Upper lobe of right lung (tissue), 1 donor: ENCODE measurements at regions not wholly inside any gene's neighbourhood (a gene's known extent, or its start where the extent isn't known, plus 50 kb on each side); places are given as distances from the start of the nearest gene placed in this dataset.
"Not testable (repeated sequence)": the region's sequence is repeated elsewhere in the genome, so short reads cannot be mapped to it uniquely, and the experiment has no call there.

Experiments used
- ATAC-seq: fragments of 200-7000 bp; cut with Tn5 transposase; one replicate; pipeline ENCODE4 v1.9.1; 2020; ENCODE audit warnings: mild to moderate bottlenecking, moderate library complexity
- DNase-seq: peaks from one replicate; pipeline ENCODE4 v3.0.0-alpha.2; 2020
- H3K27ac ChIP-seq: fragments of 200-600 bp; one replicate; pipeline ENCODE4 v1.8.0; 2022
- H3K27me3 ChIP-seq: fragments of 200-600 bp; one replicate; pipeline ENCODE4 v1.8.0; 2022; ENCODE audit warnings: mild to moderate bottlenecking
- H3K36me3 ChIP-seq: fragments of 200-600 bp; one replicate; pipeline ENCODE4 v1.8.0; 2022
- H3K4me1 ChIP-seq: fragments of 200-600 bp; one replicate; pipeline ENCODE4 v1.8.0; 2022
- H3K4me3 ChIP-seq: fragments of 200-600 bp; one replicate; pipeline ENCODE4 v1.8.0; 2022; ENCODE audit warnings: mild to moderate bottlenecking
- H3K9me3 ChIP-seq: fragments of 200-600 bp; one replicate; pipeline ENCODE4 v1.8.0; 2022
- intact Hi-C: fragments of 100-400 bp; cut with DNase I; formaldehyde crosslinking; loops from one replicate; pipeline ENCODE4 v1.11.0; 2022
- TF ChIP-seq, protein P1 (sequence below): fragments of 200-600 bp; IDR thresholded peaks from one replicate; pipeline ENCODE4 v1.8.0; 2022; ENCODE audit warnings: antibody characterized with exemption
- donor health status: DM: no; HTN: yes; CAD: no; lungs with severe emphysema.

DNA sequence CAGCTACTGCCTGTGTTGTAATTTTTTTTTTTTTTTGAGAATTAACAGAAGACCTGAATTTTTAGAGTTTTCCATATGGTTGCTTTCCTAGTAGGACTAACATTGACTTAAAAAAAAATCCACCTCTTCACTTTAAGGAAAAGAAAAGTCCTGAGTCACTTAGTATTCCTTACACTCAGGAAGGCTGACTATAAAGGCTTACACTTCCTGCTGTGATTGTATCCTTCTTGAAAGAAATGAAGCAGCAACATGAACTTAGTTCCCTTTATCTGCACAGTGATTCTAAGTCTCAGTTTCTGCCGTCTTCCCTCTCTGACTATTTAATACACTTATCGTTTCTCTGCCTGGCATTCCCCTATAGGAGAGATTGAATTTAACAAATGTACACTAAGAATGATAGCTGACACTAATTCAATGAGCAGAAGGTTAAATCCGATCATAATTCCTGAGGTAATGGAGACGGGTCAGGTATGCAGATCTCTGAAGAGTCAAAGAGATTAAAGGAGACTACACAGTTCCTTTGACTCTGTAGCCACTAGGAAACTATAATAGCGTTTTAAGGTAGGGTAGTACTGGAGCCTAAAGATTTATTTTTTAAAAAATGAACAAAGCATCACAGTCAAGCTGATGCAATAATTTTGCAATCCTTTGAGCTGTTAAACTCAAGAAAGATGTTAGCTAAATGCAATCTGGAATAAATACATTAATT, 185.1 kb upstream of the ELAVL2 start:
- H3K4me1 ChIP-seq: no peaks in the 10 kb centered on the region
- TF ChIP-seq, protein P1, sequence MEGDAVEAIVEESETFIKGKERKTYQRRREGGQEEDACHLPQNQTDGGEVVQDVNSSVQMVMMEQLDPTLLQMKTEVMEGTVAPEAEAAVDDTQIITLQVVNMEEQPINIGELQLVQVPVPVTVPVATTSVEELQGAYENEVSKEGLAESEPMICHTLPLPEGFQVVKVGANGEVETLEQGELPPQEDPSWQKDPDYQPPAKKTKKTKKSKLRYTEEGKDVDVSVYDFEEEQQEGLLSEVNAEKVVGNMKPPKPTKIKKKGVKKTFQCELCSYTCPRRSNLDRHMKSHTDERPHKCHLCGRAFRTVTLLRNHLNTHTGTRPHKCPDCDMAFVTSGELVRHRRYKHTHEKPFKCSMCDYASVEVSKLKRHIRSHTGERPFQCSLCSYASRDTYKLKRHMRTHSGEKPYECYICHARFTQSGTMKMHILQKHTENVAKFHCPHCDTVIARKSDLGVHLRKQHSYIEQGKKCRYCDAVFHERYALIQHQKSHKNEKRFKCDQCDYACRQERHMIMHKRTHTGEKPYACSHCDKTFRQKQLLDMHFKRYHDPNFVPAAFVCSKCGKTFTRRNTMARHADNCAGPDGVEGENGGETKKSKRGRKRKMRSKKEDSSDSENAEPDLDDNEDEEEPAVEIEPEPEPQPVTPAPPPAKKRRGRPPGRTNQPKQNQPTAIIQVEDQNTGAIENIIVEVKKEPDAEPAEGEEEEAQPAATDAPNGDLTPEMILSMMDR: no peak
- DNase-seq (no peak), ATAC-seq (no peak)
- no peaks in the 10 kb centered on the region for H3K36me3 ChIP-seq
- H3K27ac ChIP-seq: no peak overlapping the region
- H3K27me3 ChIP-seq: no peaks in the 10 kb centered on the region
- intact Hi-C loops: no loop called here
- no peaks in the 10 kb centered on the region for H3K9me3 ChIP-seq
- H3K4me3 ChIP-seq: no peak overlapping the region

DNA sequence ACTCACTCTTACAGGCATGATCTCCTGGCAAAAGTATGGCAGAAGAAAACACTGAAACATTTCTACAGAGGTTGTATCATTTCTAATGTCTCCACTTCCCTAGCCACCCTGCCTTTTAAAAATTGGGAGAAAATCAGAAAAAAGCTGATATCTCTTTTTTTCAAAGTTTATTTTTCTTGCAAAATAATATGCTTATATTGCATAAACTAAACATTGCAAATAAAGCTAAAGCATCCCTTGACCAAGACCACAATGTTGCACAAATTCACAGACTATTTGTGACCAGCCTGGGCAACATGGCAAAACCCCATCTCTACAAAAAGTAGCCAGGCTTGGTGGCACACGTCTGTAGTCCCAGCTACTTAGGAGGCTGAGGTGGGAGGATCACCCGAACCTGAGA, 183.3 kb upstream of the ELAVL2 start:
- H3K9me3 ChIP-seq: no peaks in the 10 kb centered on the region
- no peaks in the 10 kb centered on the region for H3K36me3 ChIP-seq
- no peak overlapping the region for H3K4me3 ChIP-seq
- TF ChIP-seq, protein P1: no peak
- intact Hi-C loops: no loop called here
- no peak for DNase-seq
- no peak overlapping the region for H3K27ac ChIP-seq
- no peaks in the 10 kb centered on the region for H3K27me3 ChIP-seq
- no peak for ATAC-seq
- H3K4me1 ChIP-seq: no peaks in the 10 kb centered on the region

DNA sequence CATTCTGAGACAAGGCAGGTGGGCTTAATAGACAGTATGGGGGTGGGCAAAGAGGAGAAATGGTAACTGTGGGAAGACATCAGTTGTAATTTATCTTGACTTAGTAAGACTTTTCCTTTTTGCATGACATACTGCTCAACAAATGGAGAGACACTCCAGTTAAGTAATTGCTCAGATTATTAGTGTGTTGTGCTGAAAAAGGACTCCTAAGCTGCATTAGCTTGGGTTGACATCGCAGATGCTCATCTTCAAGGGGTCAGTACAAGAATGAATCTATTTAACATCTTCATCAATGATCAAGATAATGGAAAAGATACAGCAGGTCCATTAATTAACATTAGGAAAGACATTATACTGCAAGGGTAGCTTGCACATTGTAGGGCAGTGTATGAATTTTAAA, 181.1 kb upstream of the ELAVL2 start:
- H3K9me3 ChIP-seq: no peaks in the 10 kb centered on the region
- H3K27ac ChIP-seq: no peak overlapping the region
- H3K27me3 ChIP-seq: no peaks in the 10 kb centered on the region
- H3K4me1 ChIP-seq: no peaks in the 10 kb centered on the region
- no peak overlapping the region for H3K4me3 ChIP-seq
- ATAC-seq (no peak), DNase-seq (no peak)
- H3K36me3 ChIP-seq: no peaks in the 10 kb centered on the region
- intact Hi-C loops: no loop called here
- TF ChIP-seq, protein P1: no peak

DNA sequence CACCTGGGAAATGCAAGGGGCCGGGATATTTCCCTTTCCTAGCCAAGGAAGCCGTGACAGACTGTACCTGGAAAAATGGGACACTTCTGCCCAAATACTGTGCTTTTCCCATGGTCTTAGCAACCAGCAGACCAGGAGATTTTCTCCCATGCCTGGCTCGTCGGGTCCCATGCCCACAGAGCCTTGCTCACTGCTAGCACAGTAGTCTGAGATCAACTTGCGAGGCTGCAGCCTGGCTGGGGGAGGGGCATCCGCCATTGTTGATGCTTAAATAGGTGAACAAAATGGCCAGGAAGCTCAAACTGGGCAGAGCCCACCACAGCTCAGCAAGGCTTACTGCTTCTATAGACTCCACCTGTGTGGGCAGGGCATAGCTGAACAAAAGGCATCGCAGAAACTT, 165.8 kb upstream of the ELAVL2 start:
- H3K36me3 ChIP-seq, H3K4me3 ChIP-seq, H3K27me3 ChIP-seq, H3K9me3 ChIP-seq, intact Hi-C loops, ATAC-seq, DNase-seq, H3K4me1 ChIP-seq, H3K27ac ChIP-seq: not testable (repeated sequence)

DNA sequence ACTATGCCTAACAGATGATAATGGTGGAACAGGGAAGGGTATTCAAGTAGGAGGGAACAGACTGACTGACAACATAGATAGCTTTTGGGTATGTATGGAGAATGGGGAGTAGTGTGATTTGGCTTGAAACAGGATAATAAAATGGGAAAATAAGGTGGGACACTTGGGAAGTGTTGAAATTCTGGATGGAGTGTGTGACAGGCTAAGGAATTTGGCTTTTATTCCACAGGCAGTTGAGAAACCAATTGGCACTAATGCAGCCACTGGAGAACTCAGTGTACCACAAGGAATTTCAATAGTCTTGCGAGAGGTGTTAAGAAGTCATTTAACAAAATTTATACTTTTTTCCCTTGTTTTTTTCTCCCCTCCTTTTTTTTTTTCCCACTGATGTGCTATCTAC, 153.5 kb upstream of the ELAVL2 start:
- Histone ChIP-seq H3K4me1 (no peaks in the 10 kb centered on the region), H3K4me3 (no peak overlapping the region), H3K27ac (no peak overlapping the region), H3K36me3 (no peaks in the 10 kb centered on the region), H3K9me3 (no peaks in the 10 kb centered on the region), H3K27me3 (no peaks in the 10 kb centered on the region)
- DNase-seq: no peak
- intact Hi-C loops: no loop called here
- ATAC-seq: no peak
- TF ChIP-seq, protein P1: no peak

DNA sequence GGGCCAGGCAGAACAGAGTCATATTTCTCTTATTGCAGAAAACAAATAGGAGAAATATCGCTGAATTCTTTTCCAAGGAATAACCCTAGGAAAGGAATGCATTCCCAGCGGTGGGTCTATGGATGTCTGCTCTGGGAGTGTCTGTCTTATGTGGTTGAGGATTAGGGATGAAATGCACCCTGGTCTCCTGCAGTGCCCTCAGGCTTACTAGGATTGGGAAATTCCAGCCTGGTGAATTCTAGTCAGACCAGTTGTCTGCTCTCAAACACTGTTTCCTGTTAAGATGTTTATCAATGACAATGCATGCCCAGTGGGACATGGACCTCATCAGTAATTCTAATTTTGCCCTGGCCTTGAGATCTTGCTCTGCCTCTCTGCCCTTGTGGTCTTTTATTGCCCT, 136.1 kb upstream of the ELAVL2 start:
- DNase-seq (no peak), ATAC-seq (no peak)
- intact Hi-C loops: no loop called here
- Histone ChIP-seq H3K9me3 (no peaks in the 10 kb centered on the region), H3K36me3 (no peaks in the 10 kb centered on the region), H3K27me3 (no peaks in the 10 kb centered on the region), H3K27ac (no peak overlapping the region), H3K4me1 (no peaks in the 10 kb centered on the region), H3K4me3 (no peak overlapping the region)
- TF ChIP-seq, protein P1: no peak
